Activated CD4-positive, CD25-positive, alpha-beta regulatory T cell treated with anti-CD3 and anti-CD28 coated beads, Interleukin-2, amount 50 U/mL, for 24 hours (primary cell): ENCODE measurements at regions not wholly inside any gene's neighbourhood (a gene's known extent, or its start where the extent isn't known, plus 50 kb on each side); places are given as distances from the start of the nearest gene placed in this dataset.

ENCODE experiments used
- ATAC-seq, 2 donors: fragments of 150-1000 bp; cut with Tn5 transposase; one replicate each; pipeline ENCODE4 v1.10.0; 2021; ENCODE audit warnings: mild to moderate bottlenecking in 1 of 2, moderate library complexity in 1 of 2

DNA sequence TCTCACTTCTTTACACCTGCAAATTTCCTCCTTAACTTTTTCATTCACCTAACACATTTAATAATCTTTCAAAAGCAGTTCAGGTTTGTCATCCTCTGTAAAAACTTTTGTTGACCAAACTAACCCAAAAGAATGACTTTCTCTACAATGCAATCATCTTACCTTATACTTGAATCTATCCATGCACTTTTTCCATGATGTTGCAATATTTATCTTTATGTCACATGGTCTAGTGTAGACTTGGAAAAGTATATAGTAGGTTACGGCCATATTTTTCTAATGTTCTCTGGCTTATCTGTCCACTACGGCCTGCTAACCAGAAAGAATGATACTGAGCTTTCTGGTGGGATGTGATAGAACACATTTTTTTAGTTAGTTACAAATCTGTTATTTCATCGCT lies 431.0 kb upstream of the SOX9 start:
- ATAC-seq = no peak

DNA sequence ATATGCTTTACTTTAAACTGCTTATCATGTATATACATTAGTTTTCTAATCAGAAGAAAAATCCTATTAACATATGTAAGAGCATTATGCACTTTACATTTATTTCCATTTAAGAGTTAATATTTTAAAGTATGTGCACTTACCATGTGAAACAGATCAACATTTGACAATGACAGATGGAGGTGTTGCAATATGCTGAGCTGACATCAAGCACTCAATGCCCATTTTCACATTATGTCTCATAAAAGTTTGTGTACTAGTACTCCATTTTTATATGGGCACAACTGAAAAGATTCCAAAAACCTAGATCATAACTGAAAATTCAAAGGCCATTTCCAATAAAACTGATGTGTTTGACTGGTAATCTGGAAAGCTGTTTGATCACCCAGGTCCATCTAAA lies 420.9 kb upstream of the SOX9 start:
- ATAC-seq = no peak

DNA sequence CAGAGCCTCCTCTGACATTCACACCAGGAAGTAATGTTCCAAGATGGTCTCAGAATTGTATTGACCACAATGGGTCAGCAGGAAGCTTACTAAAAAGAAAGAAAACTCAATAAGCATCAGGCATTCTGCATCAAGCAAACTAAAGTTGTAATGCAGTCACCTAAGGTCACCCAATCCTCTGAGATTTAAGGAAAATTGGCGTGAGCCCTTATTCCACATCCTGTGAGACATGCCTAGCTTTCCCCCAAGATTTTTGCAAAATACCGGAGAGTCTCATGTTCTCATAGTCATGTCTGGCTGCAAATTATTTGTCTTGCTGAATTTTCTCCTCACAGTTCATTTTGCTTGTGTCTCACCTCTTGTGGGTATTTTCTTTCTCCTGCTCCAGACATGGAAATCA lies 417.1 kb upstream of the SOX9 start:
- ATAC-seq = no peak

DNA sequence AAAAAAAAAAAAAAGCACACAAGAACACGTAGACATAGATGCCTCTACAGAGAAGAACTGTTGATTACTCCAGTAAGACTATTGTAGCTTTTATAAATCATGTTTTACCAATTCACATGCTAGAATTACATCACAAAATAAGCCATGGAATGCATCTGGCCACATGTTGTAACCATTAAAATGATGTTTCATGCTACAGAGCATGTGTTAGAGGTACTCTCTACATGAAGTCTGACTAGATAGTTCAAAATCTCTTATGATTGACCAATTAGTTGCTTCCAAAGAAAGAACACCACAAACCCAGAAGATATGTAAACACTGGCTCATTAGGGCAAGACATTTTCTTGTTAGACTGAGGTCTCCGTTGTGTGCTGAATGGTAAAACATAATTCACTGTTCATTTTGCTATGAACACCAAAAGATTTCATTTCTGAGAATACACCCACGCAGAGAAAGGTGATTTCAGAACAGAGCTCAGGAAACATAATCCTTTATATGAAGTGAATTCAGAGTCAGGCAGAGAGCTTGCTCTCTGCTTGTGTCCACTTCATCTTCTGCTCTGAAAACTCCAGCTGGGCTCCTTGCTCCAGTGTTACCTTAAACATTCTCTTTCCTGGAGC lies 411.4 kb upstream of the SOX9 start:
- ATAC-seq = no peak

GRCh38 chr17:71709946-71710345 lies 410.9 kb upstream of the SOX9 start:
- no peak for ATAC-seq

DNA sequence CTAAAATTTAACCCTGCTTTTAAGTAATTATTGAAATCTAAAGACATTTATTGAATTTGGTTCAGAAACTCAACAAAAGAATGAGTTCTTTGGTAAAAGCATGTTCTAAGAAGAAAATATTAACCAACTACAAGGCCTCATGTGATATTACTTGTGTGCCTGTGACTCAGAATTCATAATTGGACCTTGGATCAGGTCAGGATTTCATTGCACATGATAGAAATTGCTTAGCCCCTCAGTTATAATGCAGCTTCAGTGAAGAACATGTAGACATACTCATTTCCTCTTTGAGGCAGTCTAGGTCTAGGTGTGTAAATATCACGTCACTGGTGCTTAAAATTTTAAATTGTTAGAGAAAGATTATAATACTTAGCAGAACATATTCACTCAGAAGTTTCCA lies 410.0 kb upstream of the SOX9 start:
- ATAC-seq = no peak

DNA sequence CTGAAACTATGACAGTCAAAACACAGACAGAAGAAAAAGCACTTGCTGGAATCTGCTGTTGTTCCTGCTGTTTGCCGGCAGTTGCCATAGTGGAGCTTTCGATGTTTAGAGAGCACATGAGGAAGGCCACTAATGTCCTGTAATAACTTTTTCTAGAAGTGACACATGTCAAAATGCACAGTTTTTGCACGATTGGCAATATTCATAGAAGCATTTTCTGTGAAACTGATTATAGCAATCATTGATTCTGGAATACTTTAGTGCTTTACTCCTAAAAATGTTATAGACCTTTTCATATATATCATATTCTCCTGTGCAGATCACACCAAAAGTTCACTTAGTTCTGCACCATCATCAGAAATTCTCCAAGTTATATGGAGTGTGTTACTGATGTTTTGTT lies 407.0 kb upstream of the SOX9 start:
- no peak for ATAC-seq

DNA sequence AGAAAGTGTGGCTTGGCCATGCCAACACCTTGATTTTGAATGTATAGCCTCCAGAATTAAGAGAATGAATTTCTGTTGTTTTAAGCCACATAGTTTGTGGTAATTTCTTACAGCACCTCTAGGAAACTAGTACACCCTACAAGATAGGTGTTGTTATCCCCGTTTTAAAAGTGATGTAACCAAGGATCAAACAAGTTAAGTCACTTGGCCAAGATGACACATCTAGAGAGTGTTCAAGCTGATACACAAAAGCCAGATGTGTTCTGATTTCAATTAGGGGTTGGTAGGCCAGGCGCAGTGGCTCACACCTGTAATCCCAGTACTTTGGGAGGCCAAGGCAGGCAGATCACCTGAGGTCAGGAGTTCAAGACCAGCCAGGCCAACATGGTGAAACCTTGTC lies 396.5 kb upstream of the SOX9 start:
- ATAC-seq = no peak

DNA sequence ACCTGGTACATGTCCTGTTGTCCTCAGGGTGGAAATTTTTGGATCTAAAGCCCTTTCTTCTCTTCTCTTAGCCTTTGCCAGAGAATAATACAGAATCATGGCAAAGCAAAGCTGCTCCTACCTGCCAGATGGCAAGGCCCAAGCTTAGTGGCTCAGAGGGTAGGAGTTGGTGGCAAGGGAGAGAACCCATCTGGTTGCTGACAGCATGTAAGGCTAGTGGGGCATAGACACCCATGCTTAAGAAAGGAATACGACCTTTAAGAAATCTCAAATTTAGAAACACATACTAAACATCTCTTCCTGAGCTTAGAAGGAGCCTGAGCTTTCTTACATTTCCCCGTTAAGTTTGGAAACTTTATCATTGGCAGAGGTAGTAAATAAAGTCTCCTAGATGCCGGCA lies 395.0 kb upstream of the SOX9 start:
- ATAC-seq = no peak

DNA sequence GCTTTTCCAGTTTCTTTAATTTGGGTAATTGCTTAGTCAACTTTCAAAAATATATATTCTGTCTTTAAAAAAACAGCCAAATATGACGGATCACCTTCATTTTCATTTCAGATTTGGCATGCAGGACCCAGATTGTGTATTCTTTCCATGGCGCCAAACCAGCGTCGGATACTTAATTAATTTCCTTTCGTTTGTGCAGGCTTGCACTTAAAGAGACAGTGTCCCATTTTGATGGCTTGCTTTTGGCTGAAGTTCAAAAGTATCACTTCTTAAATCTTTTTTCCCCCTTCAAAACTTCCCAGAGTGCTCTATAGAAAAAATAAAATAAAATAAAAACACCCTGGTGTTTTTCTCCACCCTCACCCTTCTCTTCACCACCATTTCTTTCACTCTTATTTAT lies 394.5 kb upstream of the SOX9 start:
- ATAC-seq = no peak

GRCh38 chr17:71727292-71727691 lies 393.5 kb upstream of the SOX9 start:
- ATAC-seq = no peak

DNA sequence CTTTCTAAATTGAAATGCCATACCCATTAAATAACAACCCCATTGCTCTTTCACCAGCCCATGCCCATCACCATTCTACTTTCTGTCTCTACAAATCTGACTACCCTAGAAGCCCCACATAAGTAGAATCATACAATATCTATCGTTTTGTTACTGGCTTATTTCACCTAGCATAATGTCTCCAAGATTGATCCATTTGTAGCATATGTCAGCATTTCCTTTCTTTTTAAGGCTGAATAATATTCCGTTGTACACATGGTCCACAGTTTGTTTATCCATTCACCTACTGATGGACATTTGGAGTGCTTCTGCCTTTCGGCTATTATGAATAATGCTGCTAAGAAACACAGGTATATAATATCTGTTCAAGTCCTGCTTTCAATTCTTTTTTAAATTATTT lies 393.1 kb upstream of the SOX9 start:
- no peak for ATAC-seq

DNA sequence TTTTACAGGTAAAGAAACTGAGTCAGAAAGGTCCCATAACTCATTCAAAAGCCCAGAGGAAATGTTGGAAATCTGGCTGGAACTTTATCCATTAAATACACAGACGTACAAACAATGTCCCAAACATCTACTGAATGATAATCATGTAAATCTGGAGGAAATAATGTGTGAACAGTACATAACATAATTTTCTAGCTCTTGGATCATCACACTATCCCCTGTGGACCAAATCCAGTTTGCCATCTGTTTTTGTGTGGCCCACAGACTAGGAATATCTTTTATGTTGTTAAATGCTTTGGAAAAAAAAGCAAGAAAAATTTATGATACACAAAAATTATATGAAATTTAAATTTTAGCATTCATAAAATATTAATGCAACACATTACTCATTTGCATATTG lies 389.9 kb upstream of the SOX9 start:
- no peak for ATAC-seq

DNA sequence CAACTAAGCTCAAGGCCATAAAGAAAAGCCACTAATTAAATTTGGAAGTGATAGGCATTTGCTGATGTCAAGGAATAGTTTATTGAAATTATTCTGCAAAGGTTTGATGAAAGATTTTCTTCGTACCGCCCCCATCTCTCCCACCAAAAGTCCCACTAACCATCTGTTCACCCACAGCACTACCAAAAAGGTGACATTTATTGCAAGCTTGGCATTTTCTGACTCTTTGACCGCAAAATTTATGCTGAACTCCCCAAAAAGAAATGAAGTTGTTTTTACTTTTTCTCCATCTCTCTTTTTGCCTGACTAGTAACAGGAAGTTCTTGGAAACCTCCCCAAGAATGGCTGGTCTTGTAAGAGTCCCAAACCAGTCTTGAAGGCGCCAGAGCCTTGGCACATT lies 384.9 kb upstream of the SOX9 start:
- no peak for ATAC-seq

DNA sequence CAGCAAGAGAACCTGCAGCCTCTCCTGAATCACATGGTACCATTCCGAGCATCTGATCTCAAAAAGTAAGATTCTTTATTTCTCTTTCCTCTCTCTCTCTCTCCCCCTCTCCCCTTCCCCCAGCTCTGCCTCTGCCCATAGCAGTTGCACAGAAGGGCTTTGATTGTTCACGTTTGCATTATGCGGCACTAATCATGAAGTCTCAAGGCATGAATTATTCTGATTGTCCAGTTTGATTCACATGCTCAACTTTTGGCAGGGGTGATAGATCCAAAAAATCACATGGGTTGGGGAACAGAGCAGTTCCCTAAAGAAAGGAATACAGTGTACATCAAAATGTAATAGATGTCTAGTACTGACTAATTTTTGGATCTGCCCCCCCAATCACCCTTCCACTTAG lies 380.0 kb upstream of the SOX9 start:
- no peak for ATAC-seq

DNA sequence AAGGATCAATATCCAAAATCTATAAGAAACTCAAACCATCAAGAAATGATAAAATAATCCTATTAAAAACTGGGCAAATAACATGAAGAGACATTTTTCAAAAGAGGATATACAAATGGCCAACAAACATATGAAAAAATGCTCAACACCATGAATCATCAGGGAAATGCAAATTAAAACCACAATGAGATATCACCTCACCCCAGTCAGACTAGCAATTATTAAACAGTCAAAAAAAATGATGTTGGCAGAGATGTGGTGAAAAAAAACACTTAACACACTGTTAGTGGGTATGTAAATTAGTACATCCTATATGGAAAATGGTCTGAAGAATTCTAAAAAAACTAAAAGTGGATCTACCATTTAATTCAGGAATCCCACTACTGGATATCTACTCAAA lies 379.0 kb upstream of the SOX9 start:
- no peak for ATAC-seq

DNA sequence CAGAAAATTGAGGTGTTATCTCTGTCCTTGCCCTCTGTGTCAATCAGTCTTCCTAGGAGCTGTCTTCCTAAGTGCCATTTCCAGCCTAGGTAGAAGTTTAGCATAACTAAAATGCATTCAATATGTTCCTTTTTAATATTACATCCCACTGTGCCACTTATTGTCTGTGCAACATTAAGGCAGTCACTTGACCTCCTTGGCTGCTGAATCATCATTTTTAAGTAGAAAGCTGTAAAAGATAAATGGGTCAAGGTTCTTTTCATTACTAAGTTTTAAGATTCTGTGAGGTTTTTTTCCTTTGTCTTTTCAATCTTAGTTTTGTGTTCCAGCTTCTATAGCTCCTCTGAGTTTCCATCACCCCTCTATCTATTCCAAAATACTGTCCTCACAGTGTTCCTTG lies 371.9 kb upstream of the SOX9 start:
- ATAC-seq = no peak

GRCh38 chr17:71753070-71753469 lies 367.8 kb upstream of the SOX9 start:
- ATAC-seq = no peak

GRCh38 chr17:71757156-71757555 lies 363.7 kb upstream of the SOX9 start:
- no peak for ATAC-seq

- no peak for ATAC-seq
These were observed 362.9 kb upstream of the SOX9 start for GRCh38 chr17:71757956-71758355.

- ATAC-seq = no peak
These were observed 361.3 kb upstream of the SOX9 start for GRCh38 chr17:71759422-71760060.

DNA sequence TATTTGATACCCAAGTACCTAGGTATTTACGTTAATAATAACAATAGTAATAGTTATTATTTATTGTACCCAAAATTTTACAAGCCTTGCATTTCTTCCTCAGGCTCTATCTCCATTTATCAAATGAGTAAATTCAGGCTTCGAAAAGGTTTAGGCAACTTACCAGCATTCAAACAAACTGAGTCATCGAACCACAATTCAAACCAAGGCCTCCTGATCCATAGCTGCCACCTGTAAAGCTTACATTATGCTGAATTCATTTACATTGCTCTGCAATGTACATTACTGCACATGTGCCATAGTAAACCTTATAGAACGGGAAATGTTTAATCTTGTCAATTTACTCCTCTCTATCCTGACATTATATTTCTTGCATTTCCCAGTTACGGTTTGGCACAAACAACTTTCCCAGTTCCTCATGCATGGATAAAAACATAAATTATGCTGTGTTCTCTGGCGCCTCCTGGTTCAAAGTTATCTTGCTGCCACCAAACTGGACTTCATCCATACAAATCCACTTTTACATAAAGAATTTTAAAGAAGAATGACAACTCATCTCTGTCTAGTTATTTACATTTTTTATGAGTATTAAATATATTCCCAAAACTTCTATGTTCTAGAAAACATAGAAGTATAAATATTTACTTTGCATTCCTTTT lies 360.6 kb upstream of the SOX9 start:
- ATAC-seq = no peak

DNA sequence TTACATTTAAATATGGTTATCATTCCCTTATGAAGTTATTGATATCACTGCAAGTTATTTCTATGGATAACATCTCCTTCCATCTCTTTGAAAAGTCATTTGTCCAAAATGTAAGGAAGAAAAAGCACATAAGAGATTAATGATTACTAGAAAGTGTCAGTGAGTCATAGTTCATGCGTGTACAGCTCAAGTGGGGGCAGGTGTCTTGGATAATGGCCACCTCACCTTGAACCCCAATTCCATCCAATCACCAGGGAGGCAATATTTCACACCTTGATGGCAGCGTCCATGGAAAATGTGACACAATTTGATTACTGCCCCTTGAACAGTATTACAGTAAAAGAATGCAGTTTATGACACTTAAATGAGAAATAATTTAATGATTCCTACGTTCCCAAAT lies 358.3 kb upstream of the SOX9 start:
- ATAC-seq = no peak

DNA sequence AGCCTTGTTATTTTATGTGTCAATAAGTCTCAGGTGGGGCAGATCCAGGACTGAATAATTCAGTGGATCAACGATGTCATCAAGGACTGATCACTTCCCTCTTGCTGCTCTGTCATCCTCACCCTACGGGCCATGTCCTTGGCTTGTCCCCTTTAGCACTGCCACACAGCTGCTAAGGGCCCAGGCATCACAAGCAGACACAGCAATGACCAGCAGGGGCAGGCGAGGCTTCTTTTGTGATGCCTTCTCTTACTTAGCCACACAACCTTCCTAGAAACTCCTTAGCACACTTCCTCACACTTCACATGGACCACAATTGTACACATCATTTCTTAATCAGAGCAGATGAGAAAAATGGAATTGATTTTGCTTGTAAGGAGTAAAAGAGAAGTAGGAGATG lies 356.3 kb upstream of the SOX9 start:
- ATAC-seq = no peak

GRCh38 chr17:71765437-71765836 lies 355.4 kb upstream of the SOX9 start:
- ATAC-seq = no peak
